Stimulated activated CD8-positive, alpha-beta memory T cell treated with anti-CD3 and anti-CD28 coated beads, Interleukin-7, amount 100 ng/mL, for 1 hour (primary cell): ENCODE measurements at regions not wholly inside any gene's neighbourhood (a gene's known extent, or its start where the extent isn't known, plus 50 kb on each side); places are given as distances from the start of the nearest gene placed in this dataset.

Experiments
- DNase-seq, 2 donors: peaks; one replicate each; pipeline ENCODE4 v3.0.0-alpha.2; 2020; ENCODE audit warnings: low read depth in 2 of 2

GRCh38 chr3:66592016-66592761 lies 91.4 kb upstream of the LRIG1 start:
- no peak for DNase-seq

GRCh38 chr3:66592927-66593625 lies 92.3 kb upstream of the LRIG1 start:
- DNase-seq: no peak

GRCh38 chr3:66593978-66594377 lies 93.2 kb upstream of the LRIG1 start:
- DNase-seq: no peak

- no peak for DNase-seq
These were observed 96.6 kb upstream of the LRIG1 start for GRCh38 chr3:66597308-66597863.

GRCh38 chr3:66598168-66598567 lies 97.3 kb upstream of the LRIG1 start:
- DNase-seq: no peak

GRCh38 chr3:66602237-66602636 lies 101.4 kb upstream of the LRIG1 start:
- DNase-seq: no peak

GRCh38 chr3:66602691-66603090 lies 101.9 kb upstream of the LRIG1 start:
- DNase-seq: no peak

- DNase-seq: no peak
These were observed 102.4 kb upstream of the LRIG1 start for GRCh38 chr3:66603151-66603611.

- DNase-seq: no peak
These were observed 103.7 kb upstream of the LRIG1 start for GRCh38 chr3:66604481-66604880.

- DNase-seq: no peak
These were observed 105.3 kb upstream of the LRIG1 start for GRCh38 chr3:66606126-66606525.

- no peak for DNase-seq
These were observed 106.0 kb upstream of the LRIG1 start for GRCh38 chr3:66606868-66607267.

- no peak for DNase-seq
These were observed 109.1 kb upstream of the LRIG1 start for GRCh38 chr3:66609660-66610561.

GRCh38 chr3:66610562-66610909 lies 109.7 kb upstream of the LRIG1 start:
- DNase-seq: no peak

GRCh38 chr3:66615643-66616301 lies 115.0 kb upstream of the LRIG1 start:
- no peak for DNase-seq

- DNase-seq: no peak
These were observed 116.5 kb upstream of the LRIG1 start for GRCh38 chr3:66617351-66617750.

GRCh38 chr3:66618066-66618465 lies 117.2 kb upstream of the LRIG1 start:
- DNase-seq: no peak

- DNase-seq: no peak
These were observed 119.5 kb upstream of the LRIG1 start for GRCh38 chr3:66620296-66620695.

GRCh38 chr3:66622756-66623457 lies 122.1 kb upstream of the LRIG1 start:
- DNase-seq: no peak

- no peak for DNase-seq
These were observed 124.8 kb upstream of the LRIG1 start for GRCh38 chr3:66625505-66626216.
